OCI-LY1 (cell line): ENCODE measurements at regions not wholly inside any gene's neighbourhood (a gene's known extent, or its start where the extent isn't known, plus 50 kb on each side); places are given as distances from the start of the nearest gene placed in this dataset.

ENCODE experiments used
- H2AFZ ChIP-seq: fragments of 200-600 bp; sonication (generic), shearing (Covaris generic); 2 replicates; pipeline ENCODE4 v1.6.0; 2014; ENCODE audit warnings: antibody characterized with exemption, mild to moderate bottlenecking, low read length
- H3F3A ChIP-seq: fragments of 200-600 bp; sonication (generic), shearing (Covaris generic); 2 replicates; pipeline ENCODE4 v1.6.0; 2014; ENCODE audit warnings: mild to moderate bottlenecking, antibody characterized with exemption, low read length, moderate library complexity; ENCODE audit not compliant: insufficient read depth
- H3K27ac ChIP-seq: fragments of 200-600 bp; sonication (generic); 2 replicates; pipeline ENCODE4 v1.5.1; 2014; ENCODE audit warnings: low read length, mixed run types, mild to moderate bottlenecking, low read depth; ENCODE audit not compliant: poor library complexity, severe bottlenecking
- H3K27me3 ChIP-seq: fragments of 200-600 bp; sonication (generic); 2 replicates; pipeline ENCODE4 v1.6.0; 2014; ENCODE audit warnings: antibody characterized with exemption, mild to moderate bottlenecking, low read length, moderate library complexity; ENCODE audit not compliant: insufficient read depth
- H3K36me3 ChIP-seq: fragments of 200-600 bp; sonication (generic); 2 replicates; pipeline ENCODE4 v1.6.1; 2014; ENCODE audit warnings: mild to moderate bottlenecking, antibody characterized with exemption, low read length, moderate library complexity, mixed read lengths; ENCODE audit not compliant: insufficient read depth
- H3K4me1 ChIP-seq: fragments of 200-600 bp; sonication (generic); 2 replicates; pipeline ENCODE4 v1.5.1; 2014; ENCODE audit warnings: mild to moderate bottlenecking, low read length, moderate library complexity; ENCODE audit not compliant: insufficient read depth, severe bottlenecking
- H3K4me2 ChIP-seq: fragments of 200-600 bp; sonication (generic), shearing (Covaris generic); 2 replicates; pipeline ENCODE4 v1.6.1; 2014; ENCODE audit warnings: low read length
- H3K4me3 ChIP-seq: fragments of 200-600 bp; sonication (generic); 2 replicates; pipeline ENCODE4 v1.5.1; 2014; ENCODE audit warnings: low read length, low read depth, mild to moderate bottlenecking, mixed read lengths; ENCODE audit not compliant: poor library complexity, severe bottlenecking
- H3K79me2 ChIP-seq: fragments of 200-600 bp; shearing (Covaris generic); 2 replicates; pipeline ENCODE4 v1.6.1; 2016; ENCODE audit warnings: mixed run types, low read length, mixed read lengths; ENCODE audit not compliant: insufficient read depth
- H3K9ac ChIP-seq: fragments of 200-600 bp; sonication (generic), shearing (Covaris generic); 2 replicates; pipeline ENCODE4 v1.6.1; 2014; ENCODE audit warnings: mild to moderate bottlenecking, low read length, mixed read lengths
- H3K9me2 ChIP-seq: fragments of 200-600 bp; sonication (generic), shearing (Covaris generic); 2 replicates; pipeline ENCODE4 v1.6.1; 2014; ENCODE audit warnings: low read depth, mild to moderate bottlenecking, low read length, mixed read lengths
- H3K9me3 ChIP-seq: fragments of 200-600 bp; shearing (Covaris generic); 2 replicates; pipeline ENCODE4 v1.6.1; 2014; ENCODE audit warnings: low read length, mixed read lengths
- H4K20me1 ChIP-seq: fragments of 200-600 bp; sonication (generic), shearing (Covaris generic); 2 replicates; pipeline ENCODE4 v1.6.0; 2016; ENCODE audit warnings: mild to moderate bottlenecking, low read length; ENCODE audit not compliant: insufficient read depth
- EZH2 ChIP-seq: fragments of 200-600 bp; sonication (generic), shearing (Covaris generic); IDR thresholded peaks from 2 replicates; pipeline ENCODE4 v1.8.0; 2017; ENCODE audit warnings: borderline replicate concordance, mixed run types, mild to moderate bottlenecking, antibody characterized with exemption, low read length, moderate library complexity, mixed read lengths
- TF ChIP-seq, protein P1 (sequence below): fragments of 200-600 bp; sonication (generic), shearing (Covaris generic); IDR thresholded peaks from 2 replicates; pipeline ENCODE4 v1.5.1; 2017; ENCODE audit warnings: mild to moderate bottlenecking, antibody characterized with exemption, low read length, moderate library complexity, mixed read lengths

DNA sequence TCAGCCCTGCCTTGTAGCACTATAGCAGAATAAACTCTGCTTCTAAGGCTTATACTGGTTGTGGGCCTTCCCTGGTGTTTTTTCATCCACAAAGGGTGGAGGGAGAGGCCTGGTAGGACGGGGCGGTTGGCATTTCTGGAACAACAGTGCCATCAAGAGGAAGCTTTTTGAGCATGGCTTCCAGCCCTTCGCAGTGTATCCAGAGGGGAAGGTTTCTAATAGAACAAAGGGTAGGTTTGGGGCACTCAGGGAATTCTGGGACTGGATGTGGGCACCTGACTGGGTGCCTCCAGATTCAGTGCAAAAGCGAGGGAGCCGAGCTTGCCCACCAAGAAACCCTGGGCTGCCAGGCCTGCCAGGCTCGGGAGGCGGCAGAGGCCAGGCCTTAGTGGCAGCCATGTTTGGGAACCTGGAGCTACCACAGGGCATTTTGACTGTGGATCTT, 229.6 kb upstream of the AGTR2 start:
- no peaks in the 10 kb centered on the region for H3K27me3 ChIP-seq
- H3F3A ChIP-seq, result no peaks in the 10 kb centered on the region
- TF ChIP-seq, protein P1, sequence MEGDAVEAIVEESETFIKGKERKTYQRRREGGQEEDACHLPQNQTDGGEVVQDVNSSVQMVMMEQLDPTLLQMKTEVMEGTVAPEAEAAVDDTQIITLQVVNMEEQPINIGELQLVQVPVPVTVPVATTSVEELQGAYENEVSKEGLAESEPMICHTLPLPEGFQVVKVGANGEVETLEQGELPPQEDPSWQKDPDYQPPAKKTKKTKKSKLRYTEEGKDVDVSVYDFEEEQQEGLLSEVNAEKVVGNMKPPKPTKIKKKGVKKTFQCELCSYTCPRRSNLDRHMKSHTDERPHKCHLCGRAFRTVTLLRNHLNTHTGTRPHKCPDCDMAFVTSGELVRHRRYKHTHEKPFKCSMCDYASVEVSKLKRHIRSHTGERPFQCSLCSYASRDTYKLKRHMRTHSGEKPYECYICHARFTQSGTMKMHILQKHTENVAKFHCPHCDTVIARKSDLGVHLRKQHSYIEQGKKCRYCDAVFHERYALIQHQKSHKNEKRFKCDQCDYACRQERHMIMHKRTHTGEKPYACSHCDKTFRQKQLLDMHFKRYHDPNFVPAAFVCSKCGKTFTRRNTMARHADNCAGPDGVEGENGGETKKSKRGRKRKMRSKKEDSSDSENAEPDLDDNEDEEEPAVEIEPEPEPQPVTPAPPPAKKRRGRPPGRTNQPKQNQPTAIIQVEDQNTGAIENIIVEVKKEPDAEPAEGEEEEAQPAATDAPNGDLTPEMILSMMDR, result peak; percentile 65
- no peak for TF ChIP-seq EZH2
- peaks cover 41% of the 10 kb centered on the region for H3K4me1 ChIP-seq
- no peaks in the 10 kb centered on the region for H3K36me3 ChIP-seq
- H3K9me2 ChIP-seq, result no peaks in the 10 kb centered on the region
- peak overlapping the region; percentile 89 for H3K27ac ChIP-seq
- H4K20me1 ChIP-seq, result no peaks in the 10 kb centered on the region
- no peaks in the 10 kb centered on the region for H3K9me3 ChIP-seq
- H3K9ac ChIP-seq, result peak overlapping the region; percentile 58; the same call in 1 of the 2 replicates
- H2AFZ ChIP-seq, result peak overlapping the region; percentile 96
- H3K4me3 ChIP-seq, result no peak overlapping the region
- H3K79me2 ChIP-seq, result no peaks in the 10 kb centered on the region
- H3K4me2 ChIP-seq, result peak overlapping the region; percentile 63

DNA sequence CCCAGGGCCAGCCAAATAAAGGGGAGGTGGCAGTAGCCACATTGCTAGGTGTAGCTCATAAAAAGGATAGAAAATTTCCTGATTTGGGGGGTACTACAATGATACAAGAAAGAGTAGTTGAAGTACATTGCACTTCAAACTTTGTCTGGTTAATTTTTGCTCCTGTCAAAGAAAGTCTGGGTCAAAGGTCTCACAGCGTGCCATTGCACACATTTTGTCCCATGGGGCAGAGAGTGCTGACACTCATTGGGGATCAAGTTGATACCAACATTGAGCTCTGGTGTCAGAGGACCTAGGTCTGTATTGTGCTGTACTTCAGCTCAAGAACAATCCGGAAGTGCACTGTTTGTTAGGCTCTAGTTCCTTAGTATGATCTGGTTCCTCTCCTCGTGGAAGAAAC, 229.2 kb upstream of the AGTR2 start:
- peak overlapping the region; percentile 58; the same call in 1 of the 2 replicates for H3K9ac ChIP-seq
- no peaks in the 10 kb centered on the region for H3F3A ChIP-seq
- no peaks in the 10 kb centered on the region for H3K9me2 ChIP-seq
- H4K20me1 ChIP-seq, result no peaks in the 10 kb centered on the region
- no peaks in the 10 kb centered on the region for H3K9me3 ChIP-seq
- no peaks in the 10 kb centered on the region for H3K36me3 ChIP-seq
- peak overlapping the region; percentile 63; the same call in 1 of the 2 replicates for H3K4me2 ChIP-seq
- no peak overlapping the region for H3K4me3 ChIP-seq
- H3K27me3 ChIP-seq, result no peaks in the 10 kb centered on the region
- TF ChIP-seq, protein P1, result no peak
- TF ChIP-seq EZH2, result no peak
- H3K27ac ChIP-seq, result peak overlapping the region; percentile 89
- no peaks in the 10 kb centered on the region for H3K79me2 ChIP-seq
- peak overlapping the region; percentile 96 for H2AFZ ChIP-seq
- H3K4me1 ChIP-seq, result peaks cover 42% of the 10 kb centered on the region

DNA sequence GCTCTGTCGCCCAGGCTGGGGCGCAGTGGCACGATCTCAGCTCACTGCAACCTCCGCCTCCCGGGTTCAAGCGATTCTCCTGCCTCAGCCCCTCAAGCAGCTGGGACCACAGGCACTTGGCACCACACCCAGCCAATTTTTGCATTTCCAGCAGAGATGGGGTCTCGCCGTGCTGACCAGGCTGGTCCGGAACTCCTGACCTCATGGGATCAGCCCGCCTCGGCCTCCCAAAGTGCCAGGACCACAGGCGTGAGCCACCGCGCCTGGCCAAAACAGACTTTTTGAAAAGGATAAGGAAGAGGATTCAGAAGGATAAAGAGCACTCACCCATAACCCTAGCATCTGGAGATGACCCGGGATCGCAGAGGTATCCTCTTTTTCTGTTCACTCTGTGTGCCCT, 224.5 kb upstream of the AGTR2 start:
- Histone ChIP-seq H3F3A (no peaks in the 10 kb centered on the region), H3K4me1 (peaks cover 55% of the 10 kb centered on the region), H3K79me2 (no peaks in the 10 kb centered on the region)

More for the DNA sequence above, 224.5 kb upstream of the AGTR2 start:
- H3K4me3 ChIP-seq, result no peak overlapping the region
- no peaks in the 10 kb centered on the region for H3K9me2 ChIP-seq
- H3K9me3 ChIP-seq, result no peaks in the 10 kb centered on the region
- no peaks in the 10 kb centered on the region for H3K36me3 ChIP-seq
- TF ChIP-seq, protein P1, result no peak
- TF ChIP-seq EZH2, result no peak
- no peak overlapping the region for H2AFZ ChIP-seq
- H3K9ac ChIP-seq, result no peak overlapping the region
- H3K27me3 ChIP-seq, result no peaks in the 10 kb centered on the region
- H3K27ac ChIP-seq, result no peak overlapping the region
- H4K20me1 ChIP-seq, result no peaks in the 10 kb centered on the region
- no peak overlapping the region for H3K4me2 ChIP-seq
